ENCODE measurements at regions not wholly inside any gene's neighbourhood (a gene's known extent, or its start where the extent isn't known, plus 50 kb on each side); places are given as distances from the start of the nearest gene placed in this dataset.

- TF ChIP-seq YY1 (IDR thresholded peaks at IDR 0.05; ENCODE audit: insufficient read depth, insufficient read length) (no peak), SUZ12 (IDR thresholded peaks at IDR 0.05; ENCODE audit: extremely low read depth, insufficient read depth, insufficient read length) (no peak), ZNF274 (IDR thresholded peaks at IDR 0.05; ENCODE audit: low read depth, low read length) (no peak)
Measured at GRCh38 chr2:237230355-237230754, 144.7 kb downstream of the COPS8 start.

All from NT2/D1 (cell line).